Hepatocyte (in vitro differentiated cells): ENCODE measurements at regions not wholly inside any gene's neighbourhood (a gene's known extent, or its start where the extent isn't known, plus 50 kb on each side); places are given as distances from the start of the nearest gene placed in this dataset.

Source experiments
- DNase-seq: peaks from one replicate; pipeline ENCODE4 v3.0.0-alpha.2; 2016; ENCODE audit warnings: low spot score
- H2AFZ ChIP-seq: fragments of 200-600 bp; sonication (generic); 2 replicates; pipeline ENCODE4 v1.6.0; 2016; ENCODE audit warnings: antibody characterized with exemption, mild to moderate bottlenecking
- H3K27ac ChIP-seq: fragments of 200-600 bp; sonication (generic); 2 replicates; pipeline ENCODE4 v1.5.1; 2016; ENCODE audit warnings: mild to moderate bottlenecking
- H3K27me3 ChIP-seq: fragments of 200-600 bp; sonication (generic); 2 replicates; pipeline ENCODE4 v1.6.1; 2016
- H3K36me3 ChIP-seq: fragments of 200-600 bp; sonication (generic); replicated peaks from 2 replicates; pipeline ENCODE4 v1.5.1; 2016; ENCODE audit warnings: low read depth; ENCODE audit not compliant: insufficient read depth
- H3K4me1 ChIP-seq: fragments of 200-600 bp; sonication (generic); 2 replicates; pipeline ENCODE4 v1.5.1; 2016; ENCODE audit warnings: mild to moderate bottlenecking, moderate library complexity; ENCODE audit not compliant: insufficient read depth
- H3K4me2 ChIP-seq: fragments of 200-600 bp; sonication (generic); 2 replicates; pipeline ENCODE4 v1.6.0; 2016
- H3K4me3 ChIP-seq: fragments of 200-600 bp; sonication (generic); 2 replicates; pipeline ENCODE4 v1.5.1; 2016; ENCODE audit warnings: mild to moderate bottlenecking
- H3K79me2 ChIP-seq: fragments of 200-600 bp; sonication (generic); 2 replicates; pipeline ENCODE4 v1.6.0; 2017; ENCODE audit warnings: mild to moderate bottlenecking
- H3K9me2 ChIP-seq: fragments of 200-600 bp; sonication (generic); replicated peaks from 2 replicates; pipeline ENCODE4 v1.6.0; 2017; ENCODE audit warnings: mild to moderate bottlenecking; ENCODE audit not compliant: insufficient read depth
- H3K9me3 ChIP-seq: fragments of 200-600 bp; sonication (generic); 2 replicates; pipeline ENCODE4 v1.5.1; 2016; ENCODE audit warnings: low read depth, mild to moderate bottlenecking
- H4K20me1 ChIP-seq: fragments of 200-600 bp; sonication (generic); 2 replicates; pipeline ENCODE4 v1.6.0; 2016; ENCODE audit warnings: mild to moderate bottlenecking; ENCODE audit not compliant: insufficient read depth, poor library complexity, severe bottlenecking
- EZH2 ChIP-seq: fragments of 200-600 bp; sonication (generic); IDR thresholded peaks from 2 replicates; pipeline ENCODE4 v1.6.1; 2016; ENCODE audit warnings: antibody characterized with exemption, mild to moderate bottlenecking, borderline replicate concordance
- EZH2phosphoT487 ChIP-seq: fragments of 200-600 bp; sonication (generic); IDR thresholded peaks from one replicate; pipeline ENCODE4 v1.6.1; 2018; ENCODE audit warnings: antibody characterized with exemption, mild to moderate bottlenecking, low read depth, moderate library complexity; ENCODE audit not compliant: unreplicated experiment, severe bottlenecking
- WGBS: methylation state at CpG from one replicate; pipeline ENCODE4 v1.1.6; 2016; ENCODE audit warnings: low lambda C conversion rate; ENCODE audit errors: missing lambda C conversion rate; 5-methylcytosine and 5-hydroxymethylcytosine counted together
- TF ChIP-seq, protein P1 (sequence below): fragments of 200-600 bp; sonication (generic); IDR thresholded peaks from 2 replicates; pipeline ENCODE4 v1.5.1; 2016; ENCODE audit warnings: antibody characterized with exemption, mild to moderate bottlenecking; ENCODE audit not compliant: poor library complexity

GRCh38 chr5:136598802-136599404 is 233.6 kb upstream of the TRPC7 start:
- 79% methylated on average over 3 of the region's 3 CpGs for WGBS
- TF ChIP-seq, protein P1, sequence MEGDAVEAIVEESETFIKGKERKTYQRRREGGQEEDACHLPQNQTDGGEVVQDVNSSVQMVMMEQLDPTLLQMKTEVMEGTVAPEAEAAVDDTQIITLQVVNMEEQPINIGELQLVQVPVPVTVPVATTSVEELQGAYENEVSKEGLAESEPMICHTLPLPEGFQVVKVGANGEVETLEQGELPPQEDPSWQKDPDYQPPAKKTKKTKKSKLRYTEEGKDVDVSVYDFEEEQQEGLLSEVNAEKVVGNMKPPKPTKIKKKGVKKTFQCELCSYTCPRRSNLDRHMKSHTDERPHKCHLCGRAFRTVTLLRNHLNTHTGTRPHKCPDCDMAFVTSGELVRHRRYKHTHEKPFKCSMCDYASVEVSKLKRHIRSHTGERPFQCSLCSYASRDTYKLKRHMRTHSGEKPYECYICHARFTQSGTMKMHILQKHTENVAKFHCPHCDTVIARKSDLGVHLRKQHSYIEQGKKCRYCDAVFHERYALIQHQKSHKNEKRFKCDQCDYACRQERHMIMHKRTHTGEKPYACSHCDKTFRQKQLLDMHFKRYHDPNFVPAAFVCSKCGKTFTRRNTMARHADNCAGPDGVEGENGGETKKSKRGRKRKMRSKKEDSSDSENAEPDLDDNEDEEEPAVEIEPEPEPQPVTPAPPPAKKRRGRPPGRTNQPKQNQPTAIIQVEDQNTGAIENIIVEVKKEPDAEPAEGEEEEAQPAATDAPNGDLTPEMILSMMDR, result no peak
- TF ChIP-seq EZH2phosphoT487 (no peak), EZH2 (no peak)
- Histone ChIP-seq H3K4me3 (no peak overlapping the region), H3K9me2 (no peaks in the 10 kb centered on the region), H3K4me2 (no peak overlapping the region), H3K27me3 (no peaks in the 10 kb centered on the region), H3K9me3 (no peaks in the 10 kb centered on the region), H3K36me3 (no peaks in the 10 kb centered on the region), H2AFZ (no peak overlapping the region), H3K79me2 (no peaks in the 10 kb centered on the region), H3K4me1 (no peaks in the 10 kb centered on the region), H3K27ac (no peak overlapping the region), H4K20me1 (no peaks in the 10 kb centered on the region)
- DNase-seq, result no peak

GRCh38 chr5:136594416-136594815 is 229.1 kb upstream of the TRPC7 start:
- TF ChIP-seq EZH2phosphoT487 (no peak), EZH2 (no peak)
- TF ChIP-seq, protein P1, result no peak
- Histone ChIP-seq H3K9me3 (no peaks in the 10 kb centered on the region), H3K36me3 (no peaks in the 10 kb centered on the region), H3K4me1 (no peaks in the 10 kb centered on the region), H3K27ac (no peak overlapping the region), H3K79me2 (no peaks in the 10 kb centered on the region), H3K9me2 (no peaks in the 10 kb centered on the region), H3K4me2 (no peak overlapping the region), H3K27me3 (no peaks in the 10 kb centered on the region), H3K4me3 (no peak overlapping the region), H4K20me1 (no peaks in the 10 kb centered on the region), H2AFZ (no peak overlapping the region)
- WGBS, result 82% methylated on average over 2 of the region's 2 CpGs
- DNase-seq, result no peak

- DNase-seq, result no peak
- Histone ChIP-seq H3K27ac (no peak overlapping the region), H3K9me3 (no peaks in the 10 kb centered on the region), H3K36me3 (no peaks in the 10 kb centered on the region), H3K4me2 (no peak overlapping the region), H3K4me1 (no peaks in the 10 kb centered on the region), H2AFZ (no peak overlapping the region), H3K27me3 (no peaks in the 10 kb centered on the region), H3K79me2 (no peaks in the 10 kb centered on the region), H4K20me1 (no peaks in the 10 kb centered on the region), H3K4me3 (no peak overlapping the region), H3K9me2 (no peaks in the 10 kb centered on the region)
- no peak for TF ChIP-seq EZH2
- TF ChIP-seq EZH2phosphoT487, result no peak
- TF ChIP-seq, protein P1, result no peak
- 70% methylated on average over 1 of the region's 1 CpG for WGBS
Observed at GRCh38 chr5:136590581-136590980, 225.2 kb upstream of the TRPC7 start.
